Spinal cord (tissue), 9 donors: ENCODE measurements at regions not wholly inside any gene's neighbourhood (a gene's known extent, or its start where the extent isn't known, plus 50 kb on each side); places are given as distances from the start of the nearest gene placed in this dataset.

Experiments
- DNase-seq, 6 donors: peaks; one replicate each; pipeline versions ENCODE4 v3.0.0 to v3.0.0-alpha.2; 2013 to 2015; ENCODE audit warnings: low spot score in 6 of 6, low read depth in 4 of 6
- H3K27ac ChIP-seq: one replicate; pipeline ENCODE4 v1.5.1; 2013; ENCODE audit warnings: low read depth, low read length, control low read depth
- H3K27me3 ChIP-seq: one replicate; pipeline ENCODE4 v1.6.1; 2013; ENCODE audit warnings: low read length; ENCODE audit not compliant: control insufficient read depth, insufficient read depth
- H3K36me3 ChIP-seq: one replicate; pipeline ENCODE4 v1.6.1; 2013; ENCODE audit warnings: low read length; ENCODE audit not compliant: control insufficient read depth, insufficient read depth
- H3K4me1 ChIP-seq: one replicate; pipeline ENCODE4 v1.6.1; 2013; ENCODE audit warnings: low read length; ENCODE audit not compliant: control insufficient read depth, insufficient read depth
- H3K4me3 ChIP-seq: one replicate; pipeline ENCODE4 v1.5.1; 2013; ENCODE audit warnings: low read depth, low read length, control low read depth
- H3K9me3 ChIP-seq: one replicate; pipeline ENCODE4 v1.6.1; 2013; ENCODE audit warnings: low read length; ENCODE audit not compliant: control insufficient read depth, insufficient read depth
- WGBS: methylation state at CpG from one replicate; pipeline ENCODE4 v1.1.5; 2013; ENCODE audit warnings: missing lambda C conversion rate; ENCODE audit not compliant: insufficient coverage; 5-methylcytosine and 5-hydroxymethylcytosine counted together
- donor health status: healthy.

DNA sequence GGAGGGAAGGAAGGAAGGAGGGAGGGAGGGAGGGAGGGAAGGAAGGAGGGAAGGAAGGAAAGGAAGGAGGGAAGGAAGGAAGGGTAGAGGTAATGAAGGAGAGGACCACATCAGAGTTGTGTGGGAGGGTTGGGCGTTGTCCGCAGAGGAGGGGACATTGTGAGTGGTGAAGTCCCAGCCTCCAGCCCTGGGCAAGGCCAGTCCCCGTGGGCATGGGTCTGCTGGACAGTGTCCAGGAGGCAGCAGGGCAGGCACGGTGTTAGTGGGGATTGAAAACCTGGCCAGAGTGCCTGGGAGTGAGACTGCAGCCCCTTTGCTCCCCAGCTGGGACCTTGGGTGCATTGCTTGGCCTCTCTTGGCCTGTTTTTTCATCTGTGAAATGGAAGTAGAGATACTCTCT lies 1462.3 kb downstream of the BRD1 start:
- 100% methylated on average over 4 of the region's 4 CpGs for WGBS
- H3K36me3 ChIP-seq, result no peaks in the 10 kb centered on the region
- H3K4me1 ChIP-seq, result peaks cover 9% of the 10 kb centered on the region
- DNase-seq, result no peak
- H3K27me3 ChIP-seq, result no peaks in the 10 kb centered on the region
- H3K9me3 ChIP-seq, result no peaks in the 10 kb centered on the region
- no peak overlapping the region for H3K4me3 ChIP-seq
- no peak overlapping the region for H3K27ac ChIP-seq

DNA sequence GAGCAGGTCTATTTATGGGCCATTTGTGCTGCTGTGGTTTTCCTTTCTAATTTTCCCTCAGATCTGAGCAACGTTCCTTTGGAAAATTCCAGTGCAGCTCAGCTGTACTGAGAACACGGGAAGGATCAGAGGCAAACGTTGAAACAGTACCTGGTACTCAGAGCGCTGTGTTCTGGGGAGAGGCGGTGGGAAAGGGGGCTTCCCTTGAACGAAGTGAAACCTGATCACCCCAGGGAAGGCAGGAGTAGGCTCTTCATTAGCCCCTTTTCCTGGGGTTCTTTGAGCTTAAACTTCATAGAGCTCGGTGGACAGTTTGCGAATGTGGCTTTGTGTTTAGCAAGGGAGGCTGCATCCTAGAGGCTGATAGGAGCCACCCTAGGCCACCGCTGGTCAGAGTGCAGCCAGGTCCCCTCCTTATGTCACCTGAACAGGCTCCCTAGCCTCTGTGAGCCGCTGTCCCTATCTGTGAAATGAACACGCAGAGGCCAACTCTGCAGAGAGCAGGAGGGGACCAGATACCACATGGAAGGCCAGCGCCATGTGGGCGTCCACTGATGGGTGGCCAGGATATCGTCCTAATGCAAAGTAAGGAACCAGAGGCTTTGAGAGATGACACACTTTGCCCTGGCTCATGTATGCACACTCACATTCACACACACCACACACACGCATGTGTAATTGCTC lies 1464.8 kb downstream of the BRD1 start:
- Histone ChIP-seq H3K4me1 (no peaks in the 10 kb centered on the region), H3K27me3 (no peaks in the 10 kb centered on the region), H3K9me3 (no peaks in the 10 kb centered on the region), H3K36me3 (no peaks in the 10 kb centered on the region), H3K4me3 (no peak overlapping the region), H3K27ac (no peak overlapping the region)
- no peak for DNase-seq
- 86% methylated on average over 13 of the region's 15 CpGs for WGBS

DNA sequence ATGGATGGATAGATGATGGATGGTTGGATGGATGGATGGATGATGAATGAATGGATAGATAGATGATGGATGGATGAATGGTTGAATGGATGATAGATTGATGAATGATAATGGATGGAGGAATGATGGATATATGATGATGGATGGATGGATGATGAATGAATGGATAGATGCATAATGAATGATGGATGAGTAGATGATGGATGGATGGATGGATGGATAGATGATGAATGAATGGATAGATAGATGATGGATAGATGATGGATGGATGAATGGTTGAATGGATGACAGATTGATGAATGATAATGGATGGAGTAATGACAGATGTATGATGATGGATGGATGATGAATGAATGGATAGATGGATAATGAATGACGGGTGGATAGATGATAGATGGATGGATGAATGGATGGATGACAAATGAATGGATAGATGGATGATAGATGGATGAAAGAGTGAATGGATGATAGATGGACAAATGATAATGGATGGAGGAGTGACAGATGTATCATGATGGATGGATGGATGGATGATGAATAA lies 1466.5 kb downstream of the BRD1 start:
- 100% methylated on average over 1 of the region's 1 CpG for WGBS
- Histone ChIP-seq H3K27ac (no peak overlapping the region), H3K4me1 (no peaks in the 10 kb centered on the region), H3K36me3 (no peaks in the 10 kb centered on the region), H3K4me3 (no peak overlapping the region), H3K9me3 (no peaks in the 10 kb centered on the region), H3K27me3 (no peaks in the 10 kb centered on the region)
- DNase-seq, result no peak

DNA sequence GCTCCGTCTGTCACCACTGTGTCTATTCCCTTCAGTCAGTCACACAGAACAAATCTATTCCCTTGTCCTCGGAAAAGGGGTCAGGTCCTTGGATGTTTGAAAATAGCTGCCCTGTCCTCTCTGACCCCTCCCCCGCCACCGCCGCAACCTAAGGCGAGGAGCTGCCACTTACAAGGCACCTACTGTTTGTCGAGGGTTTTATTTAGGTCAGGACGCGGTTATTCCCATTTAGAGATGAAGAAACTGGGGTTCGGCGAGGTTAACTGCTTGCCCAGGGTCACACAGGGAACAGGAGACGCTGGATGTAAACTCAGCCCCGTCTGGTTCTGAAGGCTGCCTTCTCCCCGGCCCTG lies 1468.1 kb downstream of the BRD1 start:
- 89% methylated on average over 11 of the region's 14 CpGs for WGBS
- Histone ChIP-seq H3K27ac (no peak overlapping the region), H3K4me3 (no peak overlapping the region), H3K36me3 (no peaks in the 10 kb centered on the region), H3K4me1 (no peaks in the 10 kb centered on the region), H3K27me3 (no peaks in the 10 kb centered on the region), H3K9me3 (no peaks in the 10 kb centered on the region)
- DNase-seq, result no peak

DNA sequence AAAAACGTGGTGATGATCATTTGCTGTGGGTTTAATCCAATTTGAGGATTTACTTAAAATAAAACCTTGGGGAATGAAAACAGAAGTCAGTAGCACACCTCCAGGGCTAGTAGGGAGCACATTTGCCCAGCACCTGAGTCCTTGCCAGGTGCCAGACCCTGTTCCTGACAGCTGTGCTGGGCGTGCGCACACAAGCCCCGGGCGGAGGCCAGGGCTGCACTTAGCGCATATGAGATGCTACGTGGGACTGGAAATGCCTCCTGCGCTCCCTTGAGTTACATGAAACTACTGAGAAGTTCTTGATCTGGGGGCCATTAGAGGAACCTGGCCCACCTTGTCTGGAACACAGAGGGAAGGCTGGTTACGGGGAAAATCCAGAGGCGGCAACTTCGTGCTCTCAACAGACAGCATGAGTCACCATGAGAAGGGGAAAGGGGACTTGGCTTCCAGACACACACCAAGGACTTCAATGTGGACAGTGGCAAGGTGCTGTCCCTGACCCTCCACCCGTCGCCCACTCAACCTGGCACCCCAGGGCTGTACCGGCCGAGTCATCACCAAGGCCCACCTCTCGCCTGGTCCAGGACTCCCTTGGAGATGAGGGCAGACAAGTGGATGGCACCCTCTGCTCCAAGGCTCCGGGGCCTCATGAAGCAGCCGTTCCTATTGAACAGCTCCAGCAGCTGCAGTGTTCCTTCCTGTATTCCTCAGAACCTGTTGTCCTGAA lies 1468.6 kb downstream of the BRD1 start:
- H3K27me3 ChIP-seq, result no peaks in the 10 kb centered on the region
- H3K27ac ChIP-seq, result no peak overlapping the region
- H3K9me3 ChIP-seq, result no peaks in the 10 kb centered on the region
- no peak overlapping the region for H3K4me3 ChIP-seq
- no peaks in the 10 kb centered on the region for H3K36me3 ChIP-seq
- DNase-seq, result no peak
- H3K4me1 ChIP-seq, result no peaks in the 10 kb centered on the region
- 95% methylated on average over 18 of the region's 18 CpGs for WGBS

DNA sequence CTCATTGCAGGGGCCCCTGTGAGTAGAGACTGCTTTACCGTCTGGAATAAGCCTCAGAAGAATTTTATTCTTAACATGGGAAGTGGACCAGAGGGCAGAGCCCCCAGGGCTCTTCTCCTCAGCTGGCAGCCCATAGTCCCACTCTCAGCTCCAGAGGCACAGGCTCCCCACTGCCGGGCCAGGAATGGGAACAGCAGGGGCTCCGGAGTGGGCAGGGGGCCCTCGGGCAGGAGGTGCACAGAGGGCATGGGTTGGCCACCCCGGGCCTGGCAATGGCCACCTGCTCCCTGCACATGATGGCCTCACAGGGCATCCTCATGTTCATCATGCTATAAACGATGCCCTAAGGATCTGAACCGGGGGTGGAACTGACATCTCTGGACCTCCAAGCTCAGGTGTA lies 1469.7 kb downstream of the BRD1 start:
- Histone ChIP-seq H3K9me3 (no peaks in the 10 kb centered on the region), H3K4me1 (peaks cover 4% of the 10 kb centered on the region), H3K4me3 (no peak overlapping the region), H3K36me3 (no peaks in the 10 kb centered on the region), H3K27ac (no peak overlapping the region), H3K27me3 (no peaks in the 10 kb centered on the region)
- 91% methylated on average over 7 of the region's 7 CpGs for WGBS
- DNase-seq, result no peak

DNA sequence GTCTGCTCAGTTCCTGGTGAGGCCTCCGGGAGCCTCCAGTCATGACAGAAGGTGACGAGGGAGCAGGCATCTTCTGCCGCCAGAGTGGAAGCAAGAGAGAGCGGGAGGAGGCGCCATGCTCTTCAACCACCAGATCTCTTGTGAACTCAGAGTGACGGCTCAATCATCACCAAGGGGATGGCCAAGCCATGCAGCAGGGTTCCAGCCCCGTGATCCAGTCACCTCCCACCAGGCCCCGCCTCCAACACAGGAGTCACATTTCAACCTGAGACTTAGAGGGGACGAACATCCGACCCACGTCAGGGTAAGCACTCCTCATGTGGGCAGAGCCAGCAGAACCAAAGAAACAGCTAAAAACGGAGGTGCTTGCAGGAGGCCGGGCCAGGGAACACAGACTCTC lies 1470.5 kb downstream of the BRD1 start:
- H3K4me1 ChIP-seq, result peaks cover 7% of the 10 kb centered on the region
- WGBS, result 65% methylated on average over 13 of the region's 13 CpGs
- H3K9me3 ChIP-seq, result no peaks in the 10 kb centered on the region
- no peaks in the 10 kb centered on the region for H3K36me3 ChIP-seq
- H3K27me3 ChIP-seq, result no peaks in the 10 kb centered on the region
- H3K27ac ChIP-seq, result no peak overlapping the region
- no peak overlapping the region for H3K4me3 ChIP-seq
- no peak for DNase-seq

DNA sequence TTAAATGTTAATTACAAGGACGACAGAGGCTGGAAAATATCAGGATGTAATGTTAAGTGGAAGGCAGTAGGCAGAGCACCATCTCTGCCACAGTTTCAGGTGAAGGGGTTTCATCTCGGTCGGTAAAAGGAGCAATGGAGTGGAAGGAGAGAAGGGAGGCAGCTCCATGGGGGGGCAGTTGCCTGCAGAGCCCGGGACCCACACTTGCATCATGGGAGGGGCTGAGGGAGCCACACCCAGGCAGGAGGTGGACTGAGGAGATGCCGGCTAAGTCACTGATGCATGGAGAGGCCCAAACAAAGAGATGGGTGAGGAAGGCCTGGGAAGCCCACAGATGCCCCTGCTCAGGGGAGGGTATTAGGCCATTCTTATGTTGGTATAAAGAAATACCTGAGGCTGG lies 1470.9 kb downstream of the BRD1 start:
- Histone ChIP-seq H3K27ac (no peak overlapping the region), H3K27me3 (no peaks in the 10 kb centered on the region), H3K4me3 (no peak overlapping the region), H3K36me3 (no peaks in the 10 kb centered on the region), H3K4me1 (peaks cover 7% of the 10 kb centered on the region), H3K9me3 (no peaks in the 10 kb centered on the region)
- WGBS, result 61% methylated on average over 5 of the region's 5 CpGs
- DNase-seq, result no peak

DNA sequence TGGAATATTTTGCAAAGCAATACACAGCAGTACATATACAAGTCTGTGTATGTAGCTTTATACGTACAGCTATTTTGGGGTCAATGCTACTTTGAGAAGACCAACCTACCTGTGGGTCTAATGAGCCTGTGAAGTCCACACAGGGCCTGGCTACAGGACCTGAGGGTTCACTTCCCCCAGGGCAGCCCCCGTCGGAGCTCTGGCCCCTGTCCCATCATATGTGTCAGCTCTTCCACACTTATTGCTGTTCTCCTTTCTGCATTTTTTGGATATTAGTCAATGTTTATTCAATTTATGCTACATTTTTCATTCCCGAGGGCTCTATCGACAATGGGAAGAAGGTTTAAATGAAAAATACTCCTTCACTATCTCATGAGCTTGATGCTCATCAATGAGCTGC lies 1473.6 kb downstream of the BRD1 start:
- no peaks in the 10 kb centered on the region for H3K9me3 ChIP-seq
- H3K27me3 ChIP-seq, result no peaks in the 10 kb centered on the region
- WGBS, result no CpG with 5 or more reads among the region's 5 CpGs

More for the DNA sequence above, 1473.6 kb downstream of the BRD1 start:
- no peak overlapping the region for H3K4me3 ChIP-seq
- no peak for DNase-seq
- H3K27ac ChIP-seq, result no peak overlapping the region
- H3K36me3 ChIP-seq, result no peaks in the 10 kb centered on the region
- H3K4me1 ChIP-seq, result peaks cover 7% of the 10 kb centered on the region
